ENCODE measurements at regions not wholly inside any gene's neighbourhood (a gene's known extent, or its start where the extent isn't known, plus 50 kb on each side); places are given as distances from the start of the nearest gene placed in this dataset.
"Not testable (repeated sequence)": the region's sequence is repeated elsewhere in the genome, so short reads cannot be mapped to it uniquely, and the experiment has no call there.

DNA sequence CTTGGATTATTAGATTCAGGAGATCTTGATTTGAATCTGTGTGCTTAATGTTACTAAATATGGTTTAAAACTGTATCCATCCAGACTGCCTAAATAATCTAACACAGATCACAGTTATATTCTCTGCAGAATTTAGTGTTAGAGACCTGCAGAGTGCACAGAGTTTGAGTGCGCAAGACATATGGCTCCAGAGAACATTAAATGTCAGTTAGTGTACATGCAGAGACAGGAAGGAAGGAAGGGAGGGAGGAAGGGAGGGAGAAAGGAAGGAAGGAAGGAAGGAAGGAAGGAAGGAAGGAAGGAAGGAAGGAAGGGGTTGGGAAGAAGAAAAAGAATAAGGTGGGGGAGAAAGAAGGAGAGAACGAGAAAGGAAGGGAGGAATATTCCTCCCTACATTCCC, 210.0 kb upstream of the COX7C start:
- intact Hi-C loops (cut with DNase I) = no loop called here
- DNase-seq (ENCODE audit: low spot score) = no peak

DNA sequence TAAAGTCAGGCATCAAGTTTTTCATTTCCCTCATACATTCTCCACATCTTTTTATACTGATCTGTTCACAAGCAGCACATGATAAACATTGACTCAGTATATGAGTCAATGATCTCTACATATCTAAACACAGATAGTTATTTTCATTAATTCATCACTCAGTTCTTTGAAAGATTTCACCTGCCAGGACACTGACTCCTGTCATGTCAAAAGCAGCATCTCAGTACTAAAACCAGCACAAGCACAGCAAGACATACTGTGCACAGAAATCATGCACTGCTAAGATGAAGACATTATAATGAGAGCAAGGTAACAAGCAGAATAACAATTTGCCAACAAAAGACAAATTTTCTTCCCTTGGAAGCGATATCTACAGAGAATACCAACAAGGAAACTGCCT, 206.1 kb upstream of the COX7C start:
- DNase-seq (ENCODE audit: low spot score) = no peak
- intact Hi-C loops (cut with DNase I) = no loop called here

DNA sequence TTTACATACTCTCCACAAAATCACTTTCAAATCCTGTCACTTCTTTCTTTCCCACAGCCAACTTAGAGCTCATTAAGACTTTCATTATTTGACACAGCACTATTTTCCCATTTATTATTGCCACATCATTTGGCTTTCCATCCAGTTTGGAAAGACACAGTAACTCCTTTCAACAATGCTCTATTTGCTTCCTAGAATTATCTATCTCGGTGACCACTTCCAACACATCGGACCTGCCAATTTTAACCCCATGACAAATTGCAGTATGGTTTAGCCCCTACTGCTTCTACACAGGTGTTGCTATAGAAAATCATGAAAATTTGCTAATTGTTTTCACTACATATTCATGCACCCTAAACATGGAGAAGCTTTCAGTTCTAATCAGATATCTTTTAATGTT, 190.6 kb upstream of the COX7C start:
- no peak for DNase-seq (ENCODE audit: low spot score)
- intact Hi-C loops (cut with DNase I) = no loop called here

DNA sequence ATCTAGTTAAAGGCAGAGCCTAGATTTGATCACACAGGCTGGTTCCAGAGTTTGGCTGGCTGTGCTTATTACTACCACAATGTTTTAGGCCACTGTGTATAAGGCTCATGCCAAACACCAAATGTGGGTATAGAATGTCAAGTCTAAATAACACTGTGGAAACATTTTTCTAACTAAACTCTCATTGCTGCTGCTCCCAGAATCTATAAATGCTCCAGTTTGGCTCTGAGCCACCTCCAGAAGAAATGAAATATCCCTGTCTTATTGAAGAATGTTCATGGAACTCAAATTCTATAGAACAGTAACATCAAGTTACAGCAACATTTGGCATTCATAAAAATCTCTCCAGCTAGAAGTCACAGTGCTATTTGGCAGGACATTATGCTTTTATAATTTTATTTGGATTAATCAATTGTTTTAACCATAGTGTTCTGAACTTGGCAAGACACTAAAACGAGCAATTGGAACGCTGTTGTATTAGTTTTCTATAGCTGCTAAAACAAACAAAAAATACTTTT, 178.1 kb upstream of the COX7C start:
- DNase-seq (ENCODE audit: low spot score) = no peak
- intact Hi-C loops (cut with DNase I) = no loop called here

- intact Hi-C loops (cut with DNase I) = no loop called here
- no peak for DNase-seq (ENCODE audit: low spot score)
Measured at GRCh38 chr5:86442036-86442745, 175.6 kb upstream of the COX7C start.

DNA sequence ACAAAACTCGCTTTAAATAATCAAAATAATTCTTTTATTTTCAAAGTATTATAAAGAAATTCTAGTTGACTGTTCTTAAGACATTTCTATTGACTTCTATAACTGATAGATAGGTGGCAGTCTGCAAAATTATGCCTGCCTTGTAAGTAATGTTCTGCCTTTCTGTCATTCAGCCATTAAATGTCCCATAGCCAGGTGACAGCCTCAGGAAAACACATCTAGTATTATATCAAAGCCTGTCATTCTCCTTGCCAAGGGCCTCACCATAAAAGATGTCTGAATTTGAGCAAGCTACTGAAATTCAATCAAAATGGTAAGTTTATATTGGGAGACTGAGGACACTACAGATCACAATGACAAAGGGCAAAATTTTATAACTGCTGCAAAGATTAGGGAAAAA, 170.4 kb upstream of the COX7C start:
- DNase-seq (ENCODE audit: low spot score) = no peak
- intact Hi-C loops (cut with DNase I) = no loop called here

DNA sequence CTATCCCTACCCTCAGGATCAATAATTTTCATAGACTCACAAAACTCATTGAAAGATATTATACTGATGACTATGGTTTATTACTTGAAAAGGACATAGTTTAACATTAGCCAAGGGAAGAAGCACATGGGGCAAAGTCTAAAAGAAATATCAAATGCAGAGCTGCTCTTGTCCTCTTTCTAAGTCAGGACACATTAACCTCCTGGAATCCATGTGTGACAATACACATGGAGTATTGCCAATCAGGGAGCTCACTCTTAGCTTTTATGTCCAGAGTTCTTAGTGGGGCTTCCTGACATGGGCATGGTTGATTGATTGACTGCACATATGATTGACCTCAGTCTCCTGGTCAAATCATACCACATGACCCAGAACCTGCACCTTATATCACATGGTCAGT, 165.5 kb upstream of the COX7C start:
- intact Hi-C loops (cut with DNase I) = no loop called here
- no peak for DNase-seq (ENCODE audit: low spot score)

- DNase-seq (ENCODE audit: low spot score) = no peak
- intact Hi-C loops (cut with DNase I) = no loop called here
Measured at GRCh38 chr5:86460519-86460918, 157.2 kb upstream of the COX7C start.

GRCh38 chr5:86461169-86461956, 156.4 kb upstream of the COX7C start:
- no peak for DNase-seq (ENCODE audit: low spot score)
- intact Hi-C loops (cut with DNase I) = no loop called here

DNA sequence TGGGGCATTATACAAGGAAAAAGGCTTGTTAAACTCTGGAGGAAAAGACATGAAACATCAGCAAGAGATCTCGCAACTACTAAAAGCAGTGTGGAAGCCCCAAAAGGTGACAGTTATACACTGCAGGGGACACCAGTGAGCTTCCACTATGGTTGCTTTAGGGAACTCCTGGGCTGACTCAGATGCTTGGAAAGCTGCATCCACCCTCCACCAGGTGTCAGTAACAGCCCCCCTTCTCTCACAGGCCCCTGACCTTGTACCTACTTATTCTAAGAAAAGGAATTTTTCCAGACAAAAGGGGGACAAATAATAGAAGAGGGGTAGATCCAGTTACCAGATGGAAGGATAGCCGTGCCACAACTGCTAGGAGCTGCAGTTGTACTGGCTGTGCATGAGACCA, 154.4 kb upstream of the COX7C start:
- intact Hi-C loops (cut with DNase I) = no loop called here
- no peak for DNase-seq (ENCODE audit: low spot score)

DNA sequence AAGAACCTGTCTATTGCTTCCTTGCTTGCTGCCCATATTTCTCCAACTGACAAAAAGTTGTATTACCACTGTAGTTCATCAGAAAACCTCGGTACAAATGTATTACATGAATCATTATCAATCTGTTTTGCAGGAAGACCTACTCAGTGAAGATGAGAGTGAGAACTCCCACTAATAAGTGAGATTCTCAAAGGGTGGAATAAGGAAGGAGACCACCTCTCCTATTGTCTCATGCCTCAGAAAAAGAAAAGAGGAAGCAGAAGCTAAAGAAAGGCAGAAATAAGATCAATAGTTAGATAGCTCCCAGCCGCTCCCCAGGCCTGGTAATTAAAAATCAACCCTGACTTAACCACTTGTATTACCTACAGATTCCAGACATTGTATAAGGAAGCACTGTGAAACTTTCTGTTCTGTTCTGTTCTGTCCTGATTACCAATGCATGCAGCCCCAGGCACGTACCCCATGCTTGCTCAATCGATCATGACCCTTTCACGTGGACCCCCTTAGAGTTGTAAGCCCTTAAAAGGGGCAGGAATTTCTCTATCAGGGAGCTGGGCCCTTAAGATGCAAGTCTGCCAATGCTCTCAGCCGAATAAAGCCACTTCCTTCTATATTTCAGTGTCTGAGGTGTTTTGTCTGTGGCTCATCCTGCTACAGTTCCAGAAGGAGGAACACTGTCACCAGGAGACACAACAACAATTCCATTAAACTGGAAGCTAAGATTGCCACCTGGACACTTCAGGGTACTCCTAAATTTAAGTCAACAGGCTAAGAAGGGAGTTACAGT, 152.5 kb upstream of the COX7C start:
- intact Hi-C loops (cut with DNase I) = no loop called here
- no peak for DNase-seq (ENCODE audit: low spot score)

DNA sequence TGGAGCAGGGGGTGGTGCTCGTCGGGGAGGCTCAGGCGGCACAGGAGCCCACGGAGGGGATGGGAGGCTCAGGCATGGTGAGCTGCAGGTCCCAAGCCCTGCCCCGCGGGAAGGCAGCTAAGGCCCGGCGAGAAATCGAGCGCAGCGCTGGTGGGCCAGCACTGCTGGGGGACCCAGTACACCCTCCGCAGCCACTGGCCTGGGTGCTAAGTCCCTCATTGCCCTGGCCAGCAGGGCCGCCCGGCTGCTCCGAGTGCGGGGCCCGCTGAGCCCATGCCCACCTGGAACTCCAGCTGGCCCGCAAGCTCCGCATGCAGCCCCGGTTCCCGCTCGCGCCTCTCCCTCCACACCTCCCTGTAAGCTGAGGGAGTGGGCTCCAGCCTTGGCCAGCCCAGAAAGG, 151.0 kb upstream of the COX7C start:
- DNase-seq (ENCODE audit: low spot score); intact Hi-C loops (cut with DNase I): not testable (repeated sequence)

GRCh38 chr5:86482008-86482407, 135.7 kb upstream of the COX7C start:
- no peak for DNase-seq (ENCODE audit: low spot score)
- intact Hi-C loops (cut with DNase I) = no loop called here

DNA sequence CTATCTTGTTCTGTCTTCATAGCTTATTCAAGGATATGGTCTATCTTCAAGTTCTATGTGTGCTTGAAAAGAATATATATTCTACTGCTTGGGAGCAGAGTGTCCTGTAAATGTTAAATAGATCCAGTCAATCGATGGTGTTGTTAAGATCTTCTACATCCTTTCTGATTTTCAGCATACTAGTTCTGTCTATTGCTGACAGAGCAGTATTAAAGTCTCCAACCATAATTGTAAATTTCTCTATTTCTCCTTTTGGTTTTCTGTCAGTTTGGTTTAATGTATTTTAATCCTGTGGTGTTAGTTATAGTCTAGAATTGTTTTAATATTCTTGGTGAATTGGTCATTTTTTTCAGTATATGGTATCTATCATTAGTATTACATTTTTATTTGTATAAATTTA, 124.0 kb upstream of the COX7C start:
- no peak for DNase-seq (ENCODE audit: low spot score)
- intact Hi-C loops (cut with DNase I) = no loop called here

DNA sequence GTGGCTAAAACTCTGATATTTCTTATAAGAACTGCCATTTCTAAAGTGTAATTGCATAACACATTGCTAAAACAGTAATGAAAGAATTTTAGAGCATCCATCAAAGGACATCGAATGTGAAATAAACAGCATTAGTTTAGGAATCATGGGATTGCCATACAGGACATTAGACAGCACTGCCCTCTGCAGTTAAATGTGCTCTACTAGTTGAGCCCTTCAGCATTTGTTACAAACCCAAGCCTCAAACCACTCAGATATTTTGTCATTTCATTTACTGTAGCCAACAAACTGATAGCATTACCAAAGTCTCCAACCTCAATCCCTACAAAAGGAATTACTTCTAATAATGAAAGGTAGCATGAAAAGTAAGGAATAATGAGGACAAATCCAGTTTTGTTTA, 116.8 kb upstream of the COX7C start:
- DNase-seq (ENCODE audit: low spot score) = no peak

DNA sequence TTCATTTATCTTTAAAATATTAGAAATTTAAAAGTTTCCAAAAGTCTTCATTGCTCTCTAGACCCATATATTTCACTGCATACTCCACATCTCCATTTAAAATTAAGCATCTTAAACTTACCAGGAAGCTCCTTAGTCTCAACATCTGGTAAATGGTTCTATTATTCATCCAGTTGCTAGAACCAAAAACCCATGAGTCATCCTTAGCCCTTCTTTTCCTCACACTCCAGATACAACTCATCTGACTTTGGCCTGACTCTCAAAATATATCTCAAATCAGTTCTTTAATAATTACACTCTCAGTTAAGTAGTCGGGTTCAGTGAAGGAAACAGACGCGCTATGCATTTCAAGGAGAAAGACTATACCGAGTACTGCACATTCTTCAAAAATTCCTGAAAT, 110.2 kb upstream of the COX7C start:
- DNase-seq (ENCODE audit: low spot score) = no peak
- intact Hi-C loops (cut with DNase I) = no loop called here

More for the DNA sequence above, 116.8 kb upstream of the COX7C start:
- intact Hi-C loops (cut with DNase I) = no loop called here

DNA sequence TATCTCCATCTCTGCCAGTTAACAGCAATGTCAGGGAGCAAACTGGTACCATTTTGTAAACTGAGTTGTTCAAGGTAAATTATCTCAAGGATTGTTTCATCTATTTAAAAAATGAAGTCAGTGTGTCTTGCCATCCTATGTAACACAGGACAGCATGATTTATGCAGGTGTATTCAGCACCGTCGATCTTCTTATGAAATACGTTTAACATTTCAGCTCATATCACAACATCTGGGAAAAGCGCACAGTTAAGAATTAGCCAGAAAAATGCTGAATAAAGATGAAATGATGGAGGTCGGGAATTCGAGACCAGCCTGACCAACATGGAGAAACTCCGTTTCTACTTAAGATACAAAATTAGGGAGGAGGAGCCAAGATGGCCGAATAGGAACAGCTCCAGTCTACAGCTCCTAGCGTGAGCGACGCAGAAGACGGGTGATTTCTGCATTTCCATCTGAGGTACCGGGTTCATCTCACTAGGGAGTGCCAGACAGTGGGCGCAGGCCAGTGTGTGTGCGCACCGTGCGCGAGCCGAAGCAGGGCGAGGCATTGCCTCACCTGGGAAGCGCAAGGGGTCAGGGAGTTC, 107.3 kb upstream of the COX7C start:
- intact Hi-C loops (cut with DNase I); DNase-seq (ENCODE audit: low spot score): not testable (repeated sequence)

- intact Hi-C loops (cut with DNase I) = loop anchor here in 1 of 2 donors (10.0 kb wide), 1 partner anchor 49 kb away; no protein-coding TSS in a partner anchor
- no peak for DNase-seq (ENCODE audit: low spot score)
Measured at GRCh38 chr5:86523718-86524117, 94.0 kb upstream of the COX7C start.

DNA sequence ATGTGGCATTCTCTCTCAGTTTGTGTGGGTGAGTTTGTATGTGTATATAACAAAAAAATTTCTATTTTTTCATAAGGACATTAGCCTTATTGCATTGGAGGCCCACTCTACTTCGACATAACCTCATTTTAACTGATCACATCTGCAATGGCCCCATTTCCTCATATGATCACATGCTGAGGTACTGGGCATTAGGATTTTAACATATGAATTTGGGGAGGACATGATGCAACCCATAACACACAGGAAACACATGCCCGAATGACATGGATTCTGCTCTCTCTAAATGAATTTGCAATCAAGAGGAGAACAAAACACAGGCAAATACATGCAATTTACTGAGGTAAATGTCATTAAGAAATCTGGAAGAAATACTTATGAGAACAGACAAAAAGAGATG, 92.1 kb upstream of the COX7C start:
- no peak for DNase-seq (ENCODE audit: low spot score)
- intact Hi-C loops (cut with DNase I) = loop anchor here in 1 of 2 donors (10.0 kb wide), 1 partner anchor 51 kb away; no protein-coding TSS in a partner anchor

All from posterior vena cava (tissue), 2 donors.